ENCODE measurements at regions not wholly inside any gene's neighbourhood (a gene's known extent, or its start where the extent isn't known, plus 50 kb on each side); places are given as distances from the start of the nearest gene placed in this dataset.

DNA sequence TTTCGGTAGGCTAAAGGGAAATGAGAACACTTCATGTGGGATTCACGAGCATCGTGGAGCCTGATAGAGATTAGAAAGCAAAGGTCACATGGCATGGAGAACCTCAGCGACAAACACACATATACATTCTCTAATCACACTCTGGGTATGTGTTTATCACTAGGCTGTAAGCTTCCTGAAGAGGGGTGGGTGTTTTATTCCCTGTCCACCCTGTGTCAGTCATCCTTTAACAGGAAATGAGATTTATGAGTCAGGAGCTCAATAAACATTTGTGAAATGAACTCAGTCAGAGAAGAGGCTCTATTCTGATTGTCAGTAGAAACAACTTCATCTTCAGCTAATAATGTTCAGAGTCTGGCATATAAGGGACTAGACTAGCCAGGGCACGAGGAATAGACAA lies 71.7 kb upstream of the EIF3M start:
- ATAC-seq = no peak
- TF ChIP-seq, protein P1, sequence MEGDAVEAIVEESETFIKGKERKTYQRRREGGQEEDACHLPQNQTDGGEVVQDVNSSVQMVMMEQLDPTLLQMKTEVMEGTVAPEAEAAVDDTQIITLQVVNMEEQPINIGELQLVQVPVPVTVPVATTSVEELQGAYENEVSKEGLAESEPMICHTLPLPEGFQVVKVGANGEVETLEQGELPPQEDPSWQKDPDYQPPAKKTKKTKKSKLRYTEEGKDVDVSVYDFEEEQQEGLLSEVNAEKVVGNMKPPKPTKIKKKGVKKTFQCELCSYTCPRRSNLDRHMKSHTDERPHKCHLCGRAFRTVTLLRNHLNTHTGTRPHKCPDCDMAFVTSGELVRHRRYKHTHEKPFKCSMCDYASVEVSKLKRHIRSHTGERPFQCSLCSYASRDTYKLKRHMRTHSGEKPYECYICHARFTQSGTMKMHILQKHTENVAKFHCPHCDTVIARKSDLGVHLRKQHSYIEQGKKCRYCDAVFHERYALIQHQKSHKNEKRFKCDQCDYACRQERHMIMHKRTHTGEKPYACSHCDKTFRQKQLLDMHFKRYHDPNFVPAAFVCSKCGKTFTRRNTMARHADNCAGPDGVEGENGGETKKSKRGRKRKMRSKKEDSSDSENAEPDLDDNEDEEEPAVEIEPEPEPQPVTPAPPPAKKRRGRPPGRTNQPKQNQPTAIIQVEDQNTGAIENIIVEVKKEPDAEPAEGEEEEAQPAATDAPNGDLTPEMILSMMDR (IDR thresholded peaks at IDR 0.05) = no peak
- no peak for DNase-seq
- H3K36me3 ChIP-seq = no peaks in the 10 kb centered on the region
- H3K9me3 ChIP-seq = peaks cover 0 to 5% (median 0%) of the 10 kb centered on the region in 11 donors
- peaks cover 0 to 14% (median 0%) of the 10 kb centered on the region in 7 donors for H3K27me3 ChIP-seq
- WGBS, 2 donors = 37 to 40% methylated on average over 5 of the region's 5 CpGs
- H3K4me3 ChIP-seq = no peak overlapping the region
- H3K27ac ChIP-seq = no peak overlapping the region
- intact Hi-C loops (cut with DNase I) = no loop called here
- no peaks in the 10 kb centered on the region for H3K4me1 ChIP-seq

- TF ChIP-seq, protein P1 (IDR thresholded peaks at IDR 0.05) = no peak
These were observed 73.6 kb upstream of the EIF3M start for GRCh38 chr11:32510039-32510438.

DNA sequence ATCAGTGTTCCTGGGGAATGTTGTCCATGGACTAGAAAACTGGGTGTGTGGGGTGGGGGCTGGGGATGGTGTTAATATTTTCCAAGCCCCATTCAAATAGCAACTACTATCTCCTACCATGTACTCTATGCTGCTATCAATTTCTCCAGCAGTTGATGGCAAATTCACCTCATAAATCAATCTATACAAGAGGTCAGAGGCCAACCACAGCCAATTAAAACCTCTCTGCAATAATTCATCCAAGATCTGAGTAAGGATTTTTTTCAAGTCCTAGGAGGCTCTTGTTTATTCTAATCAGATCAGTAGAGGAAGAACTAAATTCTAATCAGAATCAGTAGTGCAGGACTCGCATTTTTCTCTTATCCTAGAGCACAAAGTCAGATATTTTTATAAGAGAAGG lies 73.4 kb upstream of the WT1 start:
- H3K4me1 ChIP-seq = no peaks in the 10 kb centered on the region
- peaks cover 0 to 14% (median 0%) of the 10 kb centered on the region in 7 donors for H3K27me3 ChIP-seq
- ATAC-seq = no peak
- intact Hi-C loops (cut with DNase I) = loop anchor here in 1 of 10 donors (10.0 kb wide), 1 partner anchor 64 kb away; no protein-coding TSS in a partner anchor
- H3K9me3 ChIP-seq = no peaks in the 10 kb centered on the region
- DNase-seq = no peak
- H3K4me3 ChIP-seq = no peak overlapping the region
- H3K27ac ChIP-seq = no peak overlapping the region
- no peaks in the 10 kb centered on the region for H3K36me3 ChIP-seq
- WGBS, 2 donors = 55 to 63% methylated on average over 1 of the region's 1 CpG
- TF ChIP-seq, protein P1 (IDR thresholded peaks at IDR 0.05) = no peak

More at GRCh38 chr11:32510039-32510438, 73.6 kb upstream of the EIF3M start:
- no peak overlapping the region for H3K27ac ChIP-seq
- DNase-seq = no peak
- no peaks in the 10 kb centered on the region for H3K36me3 ChIP-seq
- no peak overlapping the region for H3K4me3 ChIP-seq
- no peak for ATAC-seq
- WGBS, 2 donors = 32 to 35% methylated on average over 3 of the region's 3 CpGs
- intact Hi-C loops (cut with DNase I) = no loop called here
- H3K9me3 ChIP-seq = no peaks in the 10 kb centered on the region
- H3K27me3 ChIP-seq = peaks cover 0 to 14% (median 0%) of the 10 kb centered on the region in 7 donors
- no peaks in the 10 kb centered on the region for H3K4me1 ChIP-seq

GRCh38 chr11:32500001-32500400 lies 64.7 kb upstream of the WT1 start:
- WGBS, 2 donors = 78 to 79% methylated on average over 5 of the region's 5 CpGs
- TF ChIP-seq, protein P1 (IDR thresholded peaks at IDR 0.05) = no peak
- H3K36me3 ChIP-seq = no peaks in the 10 kb centered on the region

More at GRCh38 chr11:32500001-32500400, 64.7 kb upstream of the WT1 start:
- Histone ChIP-seq H3K4me1 (no peaks in the 10 kb centered on the region), H3K27me3 (no peaks in the 10 kb centered on the region), H3K27ac (no peak overlapping the region), H3K4me3 (no peak overlapping the region), H3K9me3 (no peaks in the 10 kb centered on the region)
- intact Hi-C loops (cut with DNase I) = loop anchor here in 1 of 10 donors (10.0 kb wide), 1 partner anchor 55 kb away; no protein-coding TSS in a partner anchor
- ATAC-seq (peak in 1 of 8 donors; percentile 69), DNase-seq (no peak)
